ENCODE measurements at regions not wholly inside any gene's neighbourhood (a gene's known extent, or its start where the extent isn't known, plus 50 kb on each side); places are given as distances from the start of the nearest gene placed in this dataset.

DNA sequence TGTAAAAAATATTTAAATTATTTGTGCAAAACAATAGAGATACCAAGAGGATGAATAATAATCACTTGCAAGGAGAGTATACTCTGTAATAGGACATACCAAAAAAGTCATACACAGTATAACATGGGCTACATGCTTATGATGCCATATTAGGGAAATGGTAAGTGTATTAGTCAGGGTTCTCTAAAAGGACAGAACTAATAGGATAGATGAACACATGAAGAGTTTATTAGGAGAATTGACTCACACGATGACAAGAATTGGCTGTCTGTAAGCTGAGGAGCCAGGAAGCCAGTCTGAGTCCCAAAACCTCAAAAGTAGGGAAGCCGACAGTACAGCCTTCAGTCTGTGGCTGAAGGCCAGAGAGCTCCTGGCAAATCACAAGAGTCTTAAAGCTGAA lies 151.2 kb downstream of the DTHD1 start:
- Histone ChIP-seq H3K4me3 (ENCODE audit: low read length) (no peak overlapping the region), H3K4me1 (ENCODE audit: control insufficient read depth, insufficient read depth, low read length) (no peaks in the 10 kb centered on the region), H3K27ac (ENCODE audit: low read length) (no peak overlapping the region), H3K9me3 (replicated peaks; ENCODE audit: control insufficient read depth, low read depth, low read length) (no peaks in the 10 kb centered on the region), H3K36me3 (ENCODE audit: control insufficient read depth, insufficient read depth, low read length) (no peaks in the 10 kb centered on the region), H3K27me3 (ENCODE audit: control insufficient read depth, insufficient read depth, low read length) (no peaks in the 10 kb centered on the region)
- 47% methylated on average over 2 of the region's 2 CpGs for WGBS (ENCODE audit: insufficient coverage)
- no peak for DNase-seq

GRCh38 chr4:36439556-36439955 lies 158.1 kb downstream of the DTHD1 start:
- Histone ChIP-seq H3K27me3 (ENCODE audit: control insufficient read depth, insufficient read depth, low read length) (no peaks in the 10 kb centered on the region), H3K27ac (ENCODE audit: low read length) (no peak overlapping the region), H3K4me3 (ENCODE audit: low read length) (no peak overlapping the region), H3K9me3 (replicated peaks; ENCODE audit: control insufficient read depth, low read depth, low read length) (no peaks in the 10 kb centered on the region), H3K4me1 (ENCODE audit: control insufficient read depth, insufficient read depth, low read length) (no peaks in the 10 kb centered on the region), H3K36me3 (ENCODE audit: control insufficient read depth, insufficient read depth, low read length) (no peaks in the 10 kb centered on the region)
- DNase-seq, result no peak
- WGBS (ENCODE audit: insufficient coverage), result 79% methylated on average over 4 of the region's 4 CpGs

DNA sequence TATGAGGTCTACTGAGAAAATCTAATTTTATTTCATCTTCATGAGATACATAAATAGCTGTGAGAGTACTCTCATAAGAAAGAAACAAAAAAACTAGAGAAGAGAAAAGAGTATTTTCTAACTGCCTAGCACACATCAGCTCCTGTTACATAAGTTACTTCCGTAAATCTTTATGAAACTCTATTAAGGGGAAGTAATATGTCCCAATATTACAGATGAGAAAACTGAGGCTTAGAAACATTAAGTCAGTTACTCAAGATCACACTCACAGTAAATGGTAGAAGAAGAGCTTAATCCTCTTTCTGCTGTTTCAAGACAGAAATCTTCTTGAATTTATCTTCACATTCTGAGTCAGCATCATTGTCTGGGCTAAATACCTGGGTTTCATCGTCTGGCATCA lies 164.1 kb downstream of the DTHD1 start:
- WGBS (ENCODE audit: insufficient coverage), result no CpG with 5 or more reads among the region's 2 CpGs
- no peak for DNase-seq
- no peak overlapping the region for H3K4me3 ChIP-seq (ENCODE audit: low read length)
- no peak overlapping the region for H3K27ac ChIP-seq (ENCODE audit: low read length)
- no peaks in the 10 kb centered on the region for H3K36me3 ChIP-seq (ENCODE audit: control insufficient read depth, insufficient read depth, low read length)
- no peaks in the 10 kb centered on the region for H3K9me3 ChIP-seq (replicated peaks; ENCODE audit: control insufficient read depth, low read depth, low read length)
- no peaks in the 10 kb centered on the region for H3K4me1 ChIP-seq (ENCODE audit: control insufficient read depth, insufficient read depth, low read length)
- no peaks in the 10 kb centered on the region for H3K27me3 ChIP-seq (ENCODE audit: control insufficient read depth, insufficient read depth, low read length)

DNA sequence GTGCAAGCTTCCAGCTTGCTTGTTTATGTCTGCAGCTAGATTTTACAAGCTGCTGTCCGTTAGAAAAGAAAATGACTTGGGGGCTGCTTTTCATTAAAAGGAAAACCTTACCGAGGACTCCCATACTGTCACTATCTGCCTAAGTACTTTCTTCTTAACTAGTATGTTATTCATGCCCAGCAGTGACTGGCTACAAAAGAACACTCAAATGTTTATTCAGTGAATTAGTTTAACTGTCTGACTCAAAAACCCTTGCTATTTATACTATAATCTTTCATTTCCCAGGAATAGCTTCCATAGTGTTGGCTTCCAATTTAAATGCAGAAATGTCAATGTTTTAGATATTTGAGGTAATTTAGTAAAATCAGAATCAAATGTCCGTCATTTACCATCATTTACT lies 164.9 kb downstream of the DTHD1 start:
- no CpG with 5 or more reads among the region's 3 CpGs for WGBS (ENCODE audit: insufficient coverage)
- H3K36me3 ChIP-seq (ENCODE audit: control insufficient read depth, insufficient read depth, low read length), result no peaks in the 10 kb centered on the region
- H3K9me3 ChIP-seq (replicated peaks; ENCODE audit: control insufficient read depth, low read depth, low read length), result no peaks in the 10 kb centered on the region
- no peak overlapping the region for H3K27ac ChIP-seq (ENCODE audit: low read length)
- DNase-seq, result no peak
- H3K4me3 ChIP-seq (ENCODE audit: low read length), result no peak overlapping the region
- H3K4me1 ChIP-seq (ENCODE audit: control insufficient read depth, insufficient read depth, low read length), result no peaks in the 10 kb centered on the region
- no peaks in the 10 kb centered on the region for H3K27me3 ChIP-seq (ENCODE audit: control insufficient read depth, insufficient read depth, low read length)

- WGBS (ENCODE audit: insufficient coverage), result no CpG with 5 or more reads among the region's 4 CpGs
Measured at GRCh38 chr4:36461344-36461743, 179.9 kb downstream of the DTHD1 start.

DNA sequence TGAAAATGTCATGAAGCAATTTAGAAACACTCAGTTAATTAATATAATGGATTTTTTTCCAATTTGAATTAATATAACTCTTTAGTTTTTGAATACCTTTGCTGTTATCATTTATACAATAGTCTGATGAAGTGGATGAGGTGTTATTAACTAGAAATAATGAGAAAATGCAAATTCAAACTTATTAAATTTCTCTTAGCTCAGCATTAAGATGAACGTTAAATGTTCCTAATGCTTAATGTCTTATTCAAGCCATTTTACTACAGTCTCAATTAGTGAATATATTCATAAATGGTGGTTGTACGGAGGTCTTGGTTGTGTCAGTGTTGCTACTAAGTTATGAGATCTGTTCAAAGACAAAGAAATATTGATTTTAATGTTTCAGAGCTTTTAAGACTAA lies 186.3 kb downstream of the DTHD1 start:
- H3K4me1 ChIP-seq (ENCODE audit: control insufficient read depth, insufficient read depth, low read length), result no peaks in the 10 kb centered on the region
- no peaks in the 10 kb centered on the region for H3K9me3 ChIP-seq (replicated peaks; ENCODE audit: control insufficient read depth, low read depth, low read length)
- no peak for DNase-seq
- H3K27me3 ChIP-seq (ENCODE audit: control insufficient read depth, insufficient read depth, low read length), result no peaks in the 10 kb centered on the region
- no peaks in the 10 kb centered on the region for H3K36me3 ChIP-seq (ENCODE audit: control insufficient read depth, insufficient read depth, low read length)
- H3K27ac ChIP-seq (ENCODE audit: low read length), result no peak overlapping the region
- H3K4me3 ChIP-seq (ENCODE audit: low read length), result no peak overlapping the region
- WGBS (ENCODE audit: insufficient coverage), result no CpG with 5 or more reads among the region's 2 CpGs

More at GRCh38 chr4:36461344-36461743, 179.9 kb downstream of the DTHD1 start:
- Histone ChIP-seq H3K4me1 (ENCODE audit: control insufficient read depth, insufficient read depth, low read length) (no peaks in the 10 kb centered on the region), H3K36me3 (ENCODE audit: control insufficient read depth, insufficient read depth, low read length) (no peaks in the 10 kb centered on the region), H3K4me3 (ENCODE audit: low read length) (no peak overlapping the region), H3K27ac (ENCODE audit: low read length) (no peak overlapping the region), H3K9me3 (replicated peaks; ENCODE audit: control insufficient read depth, low read depth, low read length) (no peaks in the 10 kb centered on the region), H3K27me3 (ENCODE audit: control insufficient read depth, insufficient read depth, low read length) (no peaks in the 10 kb centered on the region)
- DNase-seq, result no peak

- WGBS (ENCODE audit: insufficient coverage), result no CpG with 5 or more reads among the region's 2 CpGs
Measured at GRCh38 chr4:36471903-36472302, 190.5 kb downstream of the DTHD1 start.

GRCh38 chr4:36476135-36476534 lies 194.7 kb downstream of the DTHD1 start:
- Histone ChIP-seq H3K27ac (ENCODE audit: low read length) (no peak overlapping the region), H3K27me3 (ENCODE audit: control insufficient read depth, insufficient read depth, low read length) (no peaks in the 10 kb centered on the region), H3K4me3 (ENCODE audit: low read length) (no peak overlapping the region), H3K36me3 (ENCODE audit: control insufficient read depth, insufficient read depth, low read length) (no peaks in the 10 kb centered on the region), H3K4me1 (ENCODE audit: control insufficient read depth, insufficient read depth, low read length) (no peaks in the 10 kb centered on the region), H3K9me3 (replicated peaks; ENCODE audit: control insufficient read depth, low read depth, low read length) (no peaks in the 10 kb centered on the region)
- peak; percentile 1 for DNase-seq
- no CpG with 5 or more reads among the region's 4 CpGs for WGBS (ENCODE audit: insufficient coverage)

More at GRCh38 chr4:36471903-36472302, 190.5 kb downstream of the DTHD1 start:
- DNase-seq, result no peak
- Histone ChIP-seq H3K4me1 (ENCODE audit: control insufficient read depth, insufficient read depth, low read length) (no peaks in the 10 kb centered on the region), H3K36me3 (ENCODE audit: control insufficient read depth, insufficient read depth, low read length) (no peaks in the 10 kb centered on the region), H3K27ac (ENCODE audit: low read length) (no peak overlapping the region), H3K27me3 (ENCODE audit: control insufficient read depth, insufficient read depth, low read length) (no peaks in the 10 kb centered on the region), H3K4me3 (ENCODE audit: low read length) (no peak overlapping the region), H3K9me3 (replicated peaks; ENCODE audit: control insufficient read depth, low read depth, low read length) (no peaks in the 10 kb centered on the region)

DNA sequence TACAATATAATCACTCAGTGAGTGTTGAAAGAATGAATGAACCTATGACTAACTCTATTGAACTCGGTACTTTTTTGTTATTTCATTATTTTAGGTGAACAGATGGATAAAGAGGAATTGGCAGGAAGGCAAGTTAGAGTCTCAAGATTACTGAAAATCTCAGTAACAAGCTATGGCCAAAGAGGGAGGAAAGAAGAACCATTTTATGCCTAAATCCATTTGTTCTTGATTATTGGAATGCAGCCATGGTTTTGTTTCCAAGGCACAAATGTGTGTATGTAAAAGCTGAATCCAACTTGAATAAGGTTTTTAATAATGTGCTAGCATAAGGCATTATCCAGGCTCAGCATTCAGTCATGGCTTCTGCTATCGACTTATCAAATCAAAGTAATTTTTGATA lies 196.4 kb downstream of the DTHD1 start:
- no CpG with 5 or more reads among the region's 2 CpGs for WGBS (ENCODE audit: insufficient coverage)
- H3K9me3 ChIP-seq (replicated peaks; ENCODE audit: control insufficient read depth, low read depth, low read length), result no peaks in the 10 kb centered on the region
- DNase-seq, result peak; percentile 47

DNA sequence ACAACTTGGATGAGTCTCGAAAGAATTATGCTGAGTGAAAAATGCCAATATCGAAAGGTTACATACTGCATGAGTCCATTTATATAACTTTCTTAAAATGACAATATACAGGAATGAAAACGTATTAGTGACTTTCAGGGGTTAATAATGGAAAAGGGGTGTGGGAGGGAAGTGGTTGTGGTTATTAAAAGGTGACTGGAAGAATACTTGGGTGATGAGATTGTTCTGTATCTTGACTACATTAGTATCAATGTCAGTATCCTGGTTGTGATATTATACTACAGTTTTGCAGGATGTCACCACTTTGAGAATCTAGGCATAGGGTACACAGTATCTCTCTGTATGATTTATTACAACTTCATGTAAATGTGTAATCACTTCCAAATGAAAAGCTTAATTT lies 204.5 kb downstream of the DTHD1 start:
- DNase-seq, result no peak
- Histone ChIP-seq H3K9me3 (replicated peaks; ENCODE audit: control insufficient read depth, low read depth, low read length) (no peaks in the 10 kb centered on the region), H3K27me3 (ENCODE audit: control insufficient read depth, insufficient read depth, low read length) (no peaks in the 10 kb centered on the region), H3K27ac (ENCODE audit: low read length) (no peak overlapping the region), H3K4me1 (ENCODE audit: control insufficient read depth, insufficient read depth, low read length) (peaks cover 2% of the 10 kb centered on the region), H3K4me3 (ENCODE audit: low read length) (no peak overlapping the region), H3K36me3 (ENCODE audit: control insufficient read depth, insufficient read depth, low read length) (no peaks in the 10 kb centered on the region)
- no CpG with 5 or more reads among the region's 3 CpGs for WGBS (ENCODE audit: insufficient coverage)

More for the DNA sequence above, 196.4 kb downstream of the DTHD1 start:
- Histone ChIP-seq H3K4me1 (ENCODE audit: control insufficient read depth, insufficient read depth, low read length) (no peaks in the 10 kb centered on the region), H3K27me3 (ENCODE audit: control insufficient read depth, insufficient read depth, low read length) (no peaks in the 10 kb centered on the region), H3K27ac (ENCODE audit: low read length) (no peak overlapping the region), H3K4me3 (ENCODE audit: low read length) (no peak overlapping the region), H3K36me3 (ENCODE audit: control insufficient read depth, insufficient read depth, low read length) (no peaks in the 10 kb centered on the region)

GRCh38 chr4:36489798-36490197 lies 208.4 kb downstream of the DTHD1 start:
- DNase-seq, result no peak
- Histone ChIP-seq H3K4me1 (ENCODE audit: control insufficient read depth, insufficient read depth, low read length) (peaks cover 2% of the 10 kb centered on the region), H3K4me3 (ENCODE audit: low read length) (no peak overlapping the region)

More at GRCh38 chr4:36489798-36490197, 208.4 kb downstream of the DTHD1 start:
- Histone ChIP-seq H3K36me3 (ENCODE audit: control insufficient read depth, insufficient read depth, low read length) (no peaks in the 10 kb centered on the region), H3K9me3 (replicated peaks; ENCODE audit: control insufficient read depth, low read depth, low read length) (no peaks in the 10 kb centered on the region), H3K27me3 (ENCODE audit: control insufficient read depth, insufficient read depth, low read length) (no peaks in the 10 kb centered on the region), H3K27ac (ENCODE audit: low read length) (no peak overlapping the region)
- WGBS (ENCODE audit: insufficient coverage), result 80% methylated on average over 1 of the region's 2 CpGs
